ENCODE measurements at regions not wholly inside any gene's neighbourhood (a gene's known extent, or its start where the extent isn't known, plus 50 kb on each side); places are given as distances from the start of the nearest gene placed in this dataset.
"Not testable (repeated sequence)": the region's sequence is repeated elsewhere in the genome, so short reads cannot be mapped to it uniquely, and the experiment has no call there.

GRCh38 chr11:96483374-96483955 lies 93.7 kb downstream of the JRKL start:
- Histone ChIP-seq H3K4me1 (ENCODE audit: insufficient read depth, low read length) (peaks cover 11% of the 10 kb centered on the region), H3K27me3 (ENCODE audit: low read length) (no peaks in the 10 kb centered on the region), H4K20me1 (ENCODE audit: low read length) (no peaks in the 10 kb centered on the region), H3K4me2 (ENCODE audit: low read length) (no peak overlapping the region), H3K36me3 (ENCODE audit: low read depth, low read length) (no peaks in the 10 kb centered on the region), H3K4me3 (ENCODE audit: low read length) (no peak overlapping the region), H3K27ac (ENCODE audit: low read length) (no peak overlapping the region), H3K9ac (ENCODE audit: low read length) (no peak overlapping the region), H3K9me2 (replicated peaks; ENCODE audit: low read length) (0 out of 2 replicates have a peak, but pooled peaks cover 3% of the 10 kb centered on the region), H3K9me3 (ENCODE audit: low read length) (no peaks in the 10 kb centered on the region), H3K79me2 (ENCODE audit: low read length) (no peaks in the 10 kb centered on the region), H3F3A (ENCODE audit: low read length, unreplicated experiment) (no peaks in the 10 kb centered on the region), H2AFZ (ENCODE audit: low read length) (no peak overlapping the region)
- intact Hi-C loops (cut with micrococcal nuclease), result no loop called here
- ChIA-PET CTCF (no interaction called here), POLR2A (ENCODE audit: unreplicated experiment) (interaction anchor here (0.6 kb wide), 1 partner anchor 276 kb away, joined by 3 read pairs; no protein-coding TSS in a partner anchor)
- no TSS peak for BruUV-seq (replicated peaks)
- DNase-seq (no peak), ATAC-seq (no peak)
- TF ChIP-seq EZH2 (IDR thresholded peaks at IDR 0.05; ENCODE audit: low read length, unreplicated experiment), result no peak

- Histone ChIP-seq H3K4me2 (ENCODE audit: low read length) (no peak overlapping the region), H3K9ac (ENCODE audit: low read length) (no peak overlapping the region)
- BruUV-seq (replicated peaks), result no TSS peak
Measured at GRCh38 chr11:96484361-96484760, 94.5 kb downstream of the JRKL start.

GRCh38 chr11:96486890-96487611 lies 97.2 kb downstream of the JRKL start:
- H3K79me2 ChIP-seq (ENCODE audit: low read length), result no peaks in the 10 kb centered on the region
- H3K27ac ChIP-seq (ENCODE audit: low read length), result peak overlapping the region; percentile 51
- no peak for TF ChIP-seq EZH2 (IDR thresholded peaks at IDR 0.05; ENCODE audit: low read length, unreplicated experiment)
- H3K9ac ChIP-seq (ENCODE audit: low read length), result peak overlapping the region; percentile 42; the same call in 1 of the 2 replicates
- peak overlapping the region; percentile 95 for H2AFZ ChIP-seq (ENCODE audit: low read length)
- ChIA-PET POLR2A (ENCODE audit: unreplicated experiment) (no interaction called here), CTCF (no interaction called here)
- H3F3A ChIP-seq (ENCODE audit: low read length, unreplicated experiment), result no peaks in the 10 kb centered on the region
- H4K20me1 ChIP-seq (ENCODE audit: low read length), result no peaks in the 10 kb centered on the region
- H3K9me2 ChIP-seq (replicated peaks; ENCODE audit: low read length), result 0 out of 2 replicates have a peak, but pooled peaks cover 3% of the 10 kb centered on the region
- H3K9me3 ChIP-seq (ENCODE audit: low read length), result no peaks in the 10 kb centered on the region
- DNase-seq (peak; percentile 95), ATAC-seq (peak; percentile 99)
- H3K36me3 ChIP-seq (ENCODE audit: low read depth, low read length), result no peaks in the 10 kb centered on the region
- peaks cover 11% of the 10 kb centered on the region for H3K4me1 ChIP-seq (ENCODE audit: insufficient read depth, low read length)
- intact Hi-C loops (cut with micrococcal nuclease), result no loop called here
- H3K4me3 ChIP-seq (ENCODE audit: low read length), result peak overlapping the region; percentile 51
- peak overlapping the region; percentile 78 for H3K4me2 ChIP-seq (ENCODE audit: low read length)
- BruUV-seq (replicated peaks), result no TSS peak
- no peaks in the 10 kb centered on the region for H3K27me3 ChIP-seq (ENCODE audit: low read length)

More at GRCh38 chr11:96484361-96484760, 94.5 kb downstream of the JRKL start:
- ATAC-seq (no peak), DNase-seq (no peak)
- no peaks in the 10 kb centered on the region for H4K20me1 ChIP-seq (ENCODE audit: low read length)
- no peaks in the 10 kb centered on the region for H3F3A ChIP-seq (ENCODE audit: low read length, unreplicated experiment)
- POLR2A ChIA-PET (ENCODE audit: unreplicated experiment), result no interaction called here
- TF ChIP-seq EZH2phosphoT487 (IDR thresholded peaks at IDR 0.05; ENCODE audit: borderline replicate concordance, low read length), result no peak
- no peak for TF ChIP-seq EZH2 (IDR thresholded peaks at IDR 0.05; ENCODE audit: low read length, unreplicated experiment)
- TF ChIP-seq CTCF (conservative IDR thresholded peaks at IDR 0.05; ENCODE audit: low read depth, low read length), result no peak
- intact Hi-C loops (cut with micrococcal nuclease), result no loop called here
- H3K4me3 ChIP-seq (ENCODE audit: low read length), result no peak overlapping the region
- no peaks in the 10 kb centered on the region for H3K36me3 ChIP-seq (ENCODE audit: low read depth, low read length)
- no peak overlapping the region for H2AFZ ChIP-seq (ENCODE audit: low read length)
- no peaks in the 10 kb centered on the region for H3K27me3 ChIP-seq (ENCODE audit: low read length)
- 0 out of 2 replicates have a peak, but pooled peaks cover 3% of the 10 kb centered on the region for H3K9me2 ChIP-seq (replicated peaks; ENCODE audit: low read length)
- CTCF ChIA-PET, result no interaction called here
- H3K79me2 ChIP-seq (ENCODE audit: low read length), result no peaks in the 10 kb centered on the region
- H3K4me1 ChIP-seq (ENCODE audit: insufficient read depth, low read length), result peaks cover 11% of the 10 kb centered on the region
- H3K27ac ChIP-seq (ENCODE audit: low read length), result no peak overlapping the region
- no peaks in the 10 kb centered on the region for H3K9me3 ChIP-seq (ENCODE audit: low read length)

GRCh38 chr11:96488911-96489310 lies 99.1 kb downstream of the JRKL start:
- ATAC-seq; DNase-seq; BruUV-seq (replicated peaks); H3K27me3 ChIP-seq (ENCODE audit: low read length); H4K20me1 ChIP-seq (ENCODE audit: low read length); H3K4me2 ChIP-seq (ENCODE audit: low read length); H3K9ac ChIP-seq (ENCODE audit: low read length); POLR2A ChIA-PET (ENCODE audit: unreplicated experiment); intact Hi-C loops (cut with micrococcal nuclease); H3K9me2 ChIP-seq (replicated peaks; ENCODE audit: low read length); H3K9me3 ChIP-seq (ENCODE audit: low read length); H3K27ac ChIP-seq (ENCODE audit: low read length); CTCF ChIA-PET; H3K79me2 ChIP-seq (ENCODE audit: low read length); H3F3A ChIP-seq (ENCODE audit: low read length, unreplicated experiment); H3K4me3 ChIP-seq (ENCODE audit: low read length); H3K36me3 ChIP-seq (ENCODE audit: low read depth, low read length); H2AFZ ChIP-seq (ENCODE audit: low read length): not testable (repeated sequence)
- H3K4me1 ChIP-seq (ENCODE audit: insufficient read depth, low read length), result peaks cover 11% of the 10 kb centered on the region
